ENCODE measurements at regions not wholly inside any gene's neighbourhood (a gene's known extent, or its start where the extent isn't known, plus 50 kb on each side); places are given as distances from the start of the nearest gene placed in this dataset.

GRCh38 chr5:123945548-123945947 lies 433.6 kb downstream of the CSNK1G3 start:
- CTCF ChIA-PET: interaction anchor here (1.0 to 1.1 kb wide), 2 partner anchors 13 to 1890 kb away, joined by 3 to 4 read pairs; no protein-coding TSS in a partner anchor
- Histone ChIP-seq H3K36me3 (ENCODE audit: control insufficient read depth in 2 of 2, extremely low read depth in 1 of 2, insufficient read depth in 2 of 2, low read length in 2 of 2) (no peaks in the 10 kb centered on the region), H3K4me2 (ENCODE audit: insufficient read depth, low read length) (no peak overlapping the region), H3K9ac (replicated peaks; ENCODE audit: extremely low read depth, insufficient read depth, low read length) (no peak overlapping the region), H3K27ac (ENCODE audit: insufficient read depth, low read depth, low read length) (no peak overlapping the region), H3K9me3 (replicated peaks; ENCODE audit: control insufficient read depth, insufficient read depth, low read length) (no peaks in the 10 kb centered on the region), H3K27me3 (ENCODE audit: control insufficient read depth in 2 of 2, insufficient read depth in 2 of 2, low read length in 2 of 2) (no peaks in the 10 kb centered on the region), H3K4me1 (ENCODE audit: control insufficient read depth, extremely low read depth, insufficient read depth, low read length) (no peaks in the 10 kb centered on the region), H2AFZ (ENCODE audit: low read depth, low read length) (no peak overlapping the region), H3K79me2 (ENCODE audit: control insufficient read depth, insufficient read depth, low read length) (no peaks in the 10 kb centered on the region), H4K20me1 (replicated peaks; ENCODE audit: control insufficient read depth, extremely low read depth, insufficient read depth, low read length) (no peaks in the 10 kb centered on the region), H3K4me3 (replicated peaks in 1 of 3; ENCODE audit: insufficient read depth in 1 of 3, low read depth in 1 of 3, low read length in 3 of 3) (no peak overlapping the region), H3K9me1 (replicated peaks; ENCODE audit: control insufficient read depth, extremely low read depth, insufficient read depth, low read length) (no peaks in the 10 kb centered on the region)
- POLR2A ChIA-PET: no interaction called here
- TF ChIP-seq POLR2AphosphoS5 (IDR thresholded peaks at IDR 0.05; ENCODE audit: insufficient read depth, low read depth, low read length): no peak
- TF ChIP-seq JUN (IDR thresholded peaks at IDR 0.05; ENCODE audit: borderline replicate concordance, insufficient read depth, insufficient read length, low read depth): no peak
- no peak for TF ChIP-seq MYC (IDR thresholded peaks at IDR 0.05; ENCODE audit: low read depth, low read length)
- no peak for TF ChIP-seq FOS (IDR thresholded peaks at IDR 0.05; ENCODE audit: borderline replicate concordance, insufficient read depth, low read length)
- no peak for TF ChIP-seq POLR2A (IDR thresholded peaks at IDR 0.05; ENCODE audit: low read depth, low read length)
- TF ChIP-seq EZH2 (IDR thresholded peaks at IDR 0.05; ENCODE audit: borderline replicate concordance, low read depth, low read length, severe bottlenecking): no peak
- TF ChIP-seq, protein P1, sequence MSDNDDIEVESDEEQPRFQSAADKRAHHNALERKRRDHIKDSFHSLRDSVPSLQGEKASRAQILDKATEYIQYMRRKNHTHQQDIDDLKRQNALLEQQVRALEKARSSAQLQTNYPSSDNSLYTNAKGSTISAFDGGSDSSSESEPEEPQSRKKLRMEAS (IDR thresholded peaks at IDR 0.05; ENCODE audit: insufficient read depth, insufficient read length): no peak
- no peak for TF ChIP-seq GATA2 (IDR thresholded peaks at IDR 0.05; ENCODE audit: insufficient read depth, insufficient read length, low read depth, low read length)
- TF ChIP-seq, protein P2, sequence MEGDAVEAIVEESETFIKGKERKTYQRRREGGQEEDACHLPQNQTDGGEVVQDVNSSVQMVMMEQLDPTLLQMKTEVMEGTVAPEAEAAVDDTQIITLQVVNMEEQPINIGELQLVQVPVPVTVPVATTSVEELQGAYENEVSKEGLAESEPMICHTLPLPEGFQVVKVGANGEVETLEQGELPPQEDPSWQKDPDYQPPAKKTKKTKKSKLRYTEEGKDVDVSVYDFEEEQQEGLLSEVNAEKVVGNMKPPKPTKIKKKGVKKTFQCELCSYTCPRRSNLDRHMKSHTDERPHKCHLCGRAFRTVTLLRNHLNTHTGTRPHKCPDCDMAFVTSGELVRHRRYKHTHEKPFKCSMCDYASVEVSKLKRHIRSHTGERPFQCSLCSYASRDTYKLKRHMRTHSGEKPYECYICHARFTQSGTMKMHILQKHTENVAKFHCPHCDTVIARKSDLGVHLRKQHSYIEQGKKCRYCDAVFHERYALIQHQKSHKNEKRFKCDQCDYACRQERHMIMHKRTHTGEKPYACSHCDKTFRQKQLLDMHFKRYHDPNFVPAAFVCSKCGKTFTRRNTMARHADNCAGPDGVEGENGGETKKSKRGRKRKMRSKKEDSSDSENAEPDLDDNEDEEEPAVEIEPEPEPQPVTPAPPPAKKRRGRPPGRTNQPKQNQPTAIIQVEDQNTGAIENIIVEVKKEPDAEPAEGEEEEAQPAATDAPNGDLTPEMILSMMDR (IDR thresholded peaks at IDR 0.05; ENCODE audit: extremely low read depth in 1 of 2, insufficient read depth in 1 of 2, low read depth in 1 of 2, low read length in 2 of 2): no peak
- DNase-seq (ENCODE audit: low read depth, low spot score) (no peak), FAIRE-seq (no peak)
- BruUV-seq (replicated peaks): no TSS peak
- intact Hi-C loops (cut with micrococcal nuclease): no loop called here
- dilution Hi-C loops (cut with MboI; ENCODE audit: extremely low pct_ligation_motif_present, low sequenced_read_pairs): no loop called here

Measured in endothelial cell of umbilical vein (primary cell).